Kidney (tissue), 13 donors: ENCODE measurements at regions not wholly inside any gene's neighbourhood (a gene's known extent, or its start where the extent isn't known, plus 50 kb on each side); places are given as distances from the start of the nearest gene placed in this dataset.
"Not testable (repeated sequence)": the region's sequence is repeated elsewhere in the genome, so short reads cannot be mapped to it uniquely, and the experiment has no call there.

Source experiments
- DNase-seq, 5 donors: peaks; one replicate each; pipeline ENCODE4 v3.0.0-alpha.2; 2013 to 2020
- FAIRE-seq: peaks from 2 replicates; lab custom pipeline; 2012; peaks lifted over from hg19 to GRCh38; lab: Jason Lieb, UNC
- H3K27ac ChIP-seq, 2 donors: one replicate each; pipeline ENCODE4 v1.7.0; 2013; ENCODE audit warnings: low read depth in 2 of 2, low read length in 2 of 2, inconsistent platforms in 1 of 2
- H3K27me3 ChIP-seq: one replicate; pipeline ENCODE4 v1.7.1; 2013; ENCODE audit warnings: low read length, inconsistent platforms; ENCODE audit not compliant: control insufficient read depth, insufficient read depth
- H3K36me3 ChIP-seq, 3 donors: one replicate each; pipeline versions ENCODE4 v1.7.0 to v1.7.1; 2013; ENCODE audit warnings: low read length in 3 of 3, control low read depth in 1 of 3, inconsistent platforms in 1 of 3; ENCODE audit not compliant: insufficient read depth in 3 of 3, control insufficient read depth in 2 of 3
- H3K4me1 ChIP-seq, 3 donors: one replicate each; pipeline versions ENCODE4 v1.7.0 to v1.7.1; 2013; ENCODE audit warnings: low read length in 3 of 3, inconsistent platforms in 1 of 3, low read depth in 1 of 3; ENCODE audit not compliant: control insufficient read depth in 2 of 3, insufficient read depth in 2 of 3
- H3K4me3 ChIP-seq, 3 donors: one replicate each; pipeline versions ENCODE4 v1.7.0 to v1.8.1; 2013; ENCODE audit warnings: low read length in 3 of 3, control low read depth in 1 of 3, inconsistent platforms in 1 of 3
- H3K9ac ChIP-seq, 3 donors: one replicate each; pipeline versions ENCODE4 v1.7.0 to v1.7.1; 2013; ENCODE audit warnings: low read length in 3 of 3, control low read depth in 1 of 3, inconsistent platforms in 1 of 3
- H3K9me3 ChIP-seq, 3 donors: one replicate each; pipeline versions ENCODE4 v1.7.0 to v1.7.1; 2013; ENCODE audit warnings: low read length in 3 of 3, control low read depth in 1 of 3, inconsistent platforms in 1 of 3; ENCODE audit not compliant: control insufficient read depth in 2 of 3, insufficient read depth in 1 of 3
- CTCF ChIP-seq: IDR thresholded peaks from 3 replicates; pipeline ENCODE4 v1.5.1; 2012; ENCODE audit warnings: mild to moderate bottlenecking, moderate library complexity, borderline replicate concordance; ENCODE audit not compliant: insufficient read depth; ENCODE audit errors: extremely low read depth
- intact Hi-C: fragments of 100-400 bp; cut with DNase I; formaldehyde crosslinking; loops from one replicate; pipeline ENCODE4 v1.11.1; 2022
- donor health status: control.
- donor health status: control.
- donor health status: control.
- donor health status: control.
- donor health status: control.
- donor health status: DM: yes; HTN: yes; CAD: no.
- donor health status: Normal renal cell carcinoma (clear cell type).

DNA sequence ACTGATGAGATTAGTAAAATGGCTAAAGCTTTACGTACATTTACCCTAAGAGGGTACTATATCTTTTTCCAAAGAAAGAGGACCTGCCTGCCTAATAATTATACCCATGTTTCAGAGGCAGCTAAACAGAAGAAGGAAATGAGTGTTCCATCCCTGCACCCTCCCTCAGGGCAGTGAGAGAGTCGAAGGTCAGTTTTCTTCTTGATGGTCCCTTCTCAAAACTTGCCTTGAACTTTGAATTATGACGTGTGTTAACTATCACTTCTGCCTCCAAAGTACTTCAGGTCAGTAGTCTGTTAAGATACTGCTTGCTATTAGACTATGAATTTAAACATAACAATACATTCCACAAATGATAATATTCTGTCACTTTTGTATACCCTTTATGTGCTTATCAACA is 294.8 kb upstream of the CHRM3 start:
- H3K27me3 ChIP-seq, result no peaks in the 10 kb centered on the region
- intact Hi-C loops, result no loop called here
- no peaks in the 10 kb centered on the region for H3K36me3 ChIP-seq
- no peaks in the 10 kb centered on the region for H3K9me3 ChIP-seq
- H3K9ac ChIP-seq, result no peak overlapping the region
- FAIRE-seq (no peak), DNase-seq (no peak)
- no peak for TF ChIP-seq CTCF
- H3K27ac ChIP-seq, result no peak overlapping the region
- no peaks in the 10 kb centered on the region for H3K4me1 ChIP-seq
- no peak overlapping the region for H3K4me3 ChIP-seq

DNA sequence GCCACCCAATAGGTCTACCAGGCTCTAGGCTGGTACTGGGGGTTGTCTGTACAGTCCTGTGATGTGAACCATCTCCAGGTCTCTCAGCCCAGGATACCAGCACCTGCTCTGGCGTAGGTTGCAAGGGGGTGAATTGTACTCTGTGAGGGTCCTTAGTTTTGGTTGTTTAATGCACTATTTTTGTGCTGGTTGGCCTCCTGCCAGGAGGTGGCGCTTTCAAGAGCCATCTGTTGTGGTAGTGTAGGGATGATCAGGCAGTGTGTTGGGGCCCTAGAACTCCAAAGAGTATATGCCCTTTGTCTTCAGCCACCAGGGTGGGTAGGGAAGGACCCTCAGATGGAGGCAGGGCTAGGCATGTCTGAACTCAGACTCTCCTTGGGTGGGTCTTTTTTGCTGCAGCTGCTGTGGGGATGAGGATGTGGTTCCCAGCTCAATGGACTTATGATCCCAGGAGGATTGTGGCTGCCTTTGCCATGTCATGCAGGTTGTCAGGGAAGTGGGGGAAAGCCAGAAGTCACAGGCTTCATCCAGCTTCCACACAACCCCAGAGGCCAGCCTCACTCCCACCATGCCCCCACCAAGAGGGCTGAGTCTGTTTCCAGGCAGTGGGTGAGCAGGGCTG is 301.8 kb upstream of the CHRM3 start:
- no peak for FAIRE-seq
- no peak overlapping the region for H3K9ac ChIP-seq
- H3K4me1 ChIP-seq, result no peaks in the 10 kb centered on the region
- TF ChIP-seq CTCF, result no peak
- no peaks in the 10 kb centered on the region for H3K9me3 ChIP-seq
- H3K4me3 ChIP-seq, result no peak overlapping the region
- H3K36me3 ChIP-seq, result no peaks in the 10 kb centered on the region
- intact Hi-C loops, result no loop called here
- no peak for DNase-seq
- H3K27me3 ChIP-seq, result no peaks in the 10 kb centered on the region
- no peak overlapping the region for H3K27ac ChIP-seq

GRCh38 chr1:239081947-239082346 is 304.4 kb upstream of the CHRM3 start:
- H3K27me3 ChIP-seq, H3K4me3 ChIP-seq, FAIRE-seq, H3K27ac ChIP-seq, H3K9ac ChIP-seq, intact Hi-C loops, DNase-seq, H3K9me3 ChIP-seq, H3K36me3 ChIP-seq, H3K4me1 ChIP-seq: not testable (repeated sequence)

GRCh38 chr1:239067480-239067879 is 318.9 kb upstream of the CHRM3 start:
- no peak for TF ChIP-seq CTCF
- H3K36me3 ChIP-seq, result no peaks in the 10 kb centered on the region
- H3K4me3 ChIP-seq, result no peak overlapping the region
- FAIRE-seq (no peak), DNase-seq (no peak)
- H3K4me1 ChIP-seq, result no peaks in the 10 kb centered on the region
- H3K9ac ChIP-seq, result no peak overlapping the region
- H3K27me3 ChIP-seq, result no peaks in the 10 kb centered on the region
- no peaks in the 10 kb centered on the region for H3K9me3 ChIP-seq
- no peak overlapping the region for H3K27ac ChIP-seq
- intact Hi-C loops, result no loop called here
